SU-DHL-6 (cell line): ENCODE measurements at regions not wholly inside any gene's neighbourhood (a gene's known extent, or its start where the extent isn't known, plus 50 kb on each side); places are given as distances from the start of the nearest gene placed in this dataset.

Experiments used
- H2AFZ ChIP-seq: fragments of 200-600 bp; sonication (generic); 2 replicates; pipeline ENCODE4 v1.6.1; 2014; ENCODE audit warnings: low read depth, mild to moderate bottlenecking, moderate library complexity, mixed read lengths, antibody characterized with exemption, low read length; ENCODE audit not compliant: severe bottlenecking
- H3F3A ChIP-seq: fragments of 200-600 bp; shearing (Covaris generic); 2 replicates; pipeline ENCODE4 v1.6.0; 2016; ENCODE audit warnings: antibody characterized with exemption, mild to moderate bottlenecking; ENCODE audit not compliant: insufficient read depth
- H3K27ac ChIP-seq: fragments of 200-600 bp; sonication (generic); 2 replicates; pipeline ENCODE4 v1.5.1; 2016; ENCODE audit warnings: low read depth, mild to moderate bottlenecking, low read length, moderate library complexity, mixed read lengths
- H3K27me3 ChIP-seq: fragments of 200-600 bp; sonication (generic), shearing (Covaris generic); 2 replicates; pipeline ENCODE4 v1.6.0; 2014; ENCODE audit warnings: mild to moderate bottlenecking, low read length
- H3K36me3 ChIP-seq: fragments of 200-600 bp; sonication (generic); 2 replicates; pipeline ENCODE4 v1.6.1; 2014; ENCODE audit warnings: mild to moderate bottlenecking, low read length, mixed read lengths
- H3K4me2 ChIP-seq: fragments of 300-600, 200-600 bp; shearing (Covaris generic), sonication (generic); 2 replicates; pipeline ENCODE4 v1.6.0; 2014; ENCODE audit warnings: low read length, low read depth, mild to moderate bottlenecking; ENCODE audit not compliant: poor library complexity, severe bottlenecking
- H3K4me3 ChIP-seq: fragments of 200-600 bp; sonication (generic); 2 replicates; pipeline ENCODE4 v1.5.1; 2014; ENCODE audit warnings: antibody characterized with exemption, low read length, mild to moderate bottlenecking, mixed read lengths; ENCODE audit not compliant: insufficient read depth, poor library complexity, severe bottlenecking
- H3K79me2 ChIP-seq: fragments of 200-600 bp; sonication (generic); 2 replicates; pipeline ENCODE4 v1.6.1; 2014; ENCODE audit warnings: mild to moderate bottlenecking, low read length, moderate library complexity; ENCODE audit not compliant: insufficient read depth
- H3K9ac ChIP-seq: fragments of 200-600 bp; sonication (generic); 2 replicates; pipeline ENCODE4 v1.7.0; 2014; ENCODE audit warnings: mild to moderate bottlenecking, low read length
- H3K9me2 ChIP-seq: fragments of 200-600 bp; sonication (generic); replicated peaks from 2 replicates; pipeline ENCODE4 v1.6.1; 2014; ENCODE audit warnings: low read length; ENCODE audit not compliant: insufficient read depth
- H3K9me3 ChIP-seq: fragments of 200-600 bp; sonication (generic); 2 replicates; pipeline ENCODE4 v1.6.1; 2014; ENCODE audit warnings: low read length, mixed read lengths; ENCODE audit not compliant: insufficient read depth
- H4K20me1 ChIP-seq: fragments of 200-600 bp; sonication (generic); 2 replicates; pipeline ENCODE4 v1.6.1; 2014; ENCODE audit warnings: low read depth, mild to moderate bottlenecking, antibody characterized with exemption, low read length, moderate library complexity, mixed read lengths
- CTCF ChIP-seq: fragments of 200-600 bp; sonication (generic); IDR thresholded peaks from one replicate; pipeline ENCODE4 v1.5.1; 2017; ENCODE audit warnings: antibody characterized with exemption, mild to moderate bottlenecking, low read length, moderate library complexity; ENCODE audit not compliant: insufficient read depth, poor library complexity, severe bottlenecking
- EZH2phosphoT487 ChIP-seq: fragments of 200-600 bp; sonication (generic), shearing (Covaris generic); conservative IDR thresholded peaks from 2 replicates; pipeline ENCODE4 v1.6.1; 2018; ENCODE audit warnings: mild to moderate bottlenecking, antibody characterized with exemption, low read length, moderate library complexity, mixed read lengths

- Histone ChIP-seq H3F3A (no peaks in the 10 kb centered on the region), H3K4me3 (no peak overlapping the region), H3K4me2 (no peak overlapping the region), H3K9me3 (no peaks in the 10 kb centered on the region), H4K20me1 (no peaks in the 10 kb centered on the region), H3K27me3 (no peaks in the 10 kb centered on the region), H3K79me2 (no peaks in the 10 kb centered on the region), H2AFZ (no peak overlapping the region), H3K9ac (no peak overlapping the region), H3K9me2 (no peaks in the 10 kb centered on the region), H3K36me3 (no peaks in the 10 kb centered on the region), H3K27ac (no peak overlapping the region)
- TF ChIP-seq CTCF: no peak
- TF ChIP-seq EZH2phosphoT487: no peak
Observed at GRCh38 chr2:234411793-234412192, 85.1 kb downstream of the ARL4C start.

GRCh38 chr2:234410526-234410925, 86.4 kb downstream of the ARL4C start:
- no peaks in the 10 kb centered on the region for H3K79me2 ChIP-seq
- no peaks in the 10 kb centered on the region for H3K36me3 ChIP-seq
- no peak overlapping the region for H3K27ac ChIP-seq
- no peaks in the 10 kb centered on the region for H3K9me3 ChIP-seq
- no peaks in the 10 kb centered on the region for H3K9me2 ChIP-seq
- no peak overlapping the region for H2AFZ ChIP-seq
- no peak overlapping the region for H3K4me3 ChIP-seq
- H3K4me2 ChIP-seq: no peak overlapping the region
- H3F3A ChIP-seq: no peaks in the 10 kb centered on the region
- no peaks in the 10 kb centered on the region for H3K27me3 ChIP-seq
- H3K9ac ChIP-seq: no peak overlapping the region
- TF ChIP-seq CTCF (no peak), EZH2phosphoT487 (no peak)
- H4K20me1 ChIP-seq: no peaks in the 10 kb centered on the region

- Histone ChIP-seq H3K4me2 (no peak overlapping the region), H3K27ac (no peak overlapping the region), H3K36me3 (no peaks in the 10 kb centered on the region), H3F3A (no peaks in the 10 kb centered on the region), H3K27me3 (no peaks in the 10 kb centered on the region), H3K79me2 (no peaks in the 10 kb centered on the region), H3K9me3 (no peaks in the 10 kb centered on the region), H3K9ac (no peak overlapping the region), H3K9me2 (no peaks in the 10 kb centered on the region), H2AFZ (no peak overlapping the region), H4K20me1 (no peaks in the 10 kb centered on the region), H3K4me3 (no peak overlapping the region)
- TF ChIP-seq EZH2phosphoT487 (no peak), CTCF (no peak)
Observed at GRCh38 chr2:234409590-234409989, 87.3 kb downstream of the ARL4C start.
